ENCODE measurements at regions not wholly inside any gene's neighbourhood (a gene's known extent, or its start where the extent isn't known, plus 50 kb on each side); places are given as distances from the start of the nearest gene placed in this dataset.

DNA sequence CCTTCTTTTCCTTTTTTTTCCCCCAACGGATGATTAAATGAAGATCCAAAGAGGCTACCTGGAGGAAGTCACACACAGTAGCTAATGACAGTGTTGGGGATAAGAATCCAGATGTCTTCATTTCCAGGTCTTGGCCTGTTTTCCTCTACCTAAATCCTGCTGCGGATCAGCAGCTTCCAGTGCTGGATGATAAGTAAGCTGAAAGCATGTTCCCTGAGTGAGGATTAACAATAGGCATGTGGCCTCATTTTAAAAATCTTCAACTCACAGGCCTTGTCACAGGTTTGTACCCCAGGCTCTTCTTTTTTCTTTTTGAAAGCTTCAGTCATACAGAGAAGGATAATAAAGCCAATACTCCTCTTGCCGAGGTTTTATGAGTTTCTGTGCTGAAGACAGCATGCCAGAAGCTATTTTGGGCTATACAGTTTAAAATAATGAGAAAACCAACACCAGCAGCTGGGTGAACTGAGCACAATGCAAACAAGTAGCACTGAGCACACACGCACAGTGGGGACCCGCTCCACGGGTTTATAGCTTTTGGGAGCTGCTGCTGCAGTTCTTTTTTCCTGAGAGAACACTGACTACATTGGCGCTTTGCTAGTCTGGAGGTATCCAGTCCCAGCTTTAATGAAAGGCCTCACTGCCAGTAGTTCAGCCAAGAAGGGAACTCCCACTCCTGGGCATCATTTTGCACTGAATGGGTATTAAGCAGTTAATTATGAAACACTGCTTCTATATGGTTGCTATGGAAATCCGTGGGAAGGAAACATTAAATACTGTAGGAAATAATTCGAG, 184.2 kb upstream of the CTSO start:
- Histone ChIP-seq H3K36me3 (ENCODE audit: insufficient read depth in 1 of 2, low read depth in 1 of 2) (no peaks in the 10 kb centered on the region), H3K27ac (no peak overlapping the region), H3K4me1 (no peaks in the 10 kb centered on the region), H3K27me3 (ENCODE audit: insufficient read depth in 3 of 3, low read length in 2 of 3) (no peaks in the 10 kb centered on the region), H3K9me3 (no peaks in the 10 kb centered on the region), H3K4me3 (no peak overlapping the region)
- no peak for TF ChIP-seq CTCF (IDR thresholded peaks at IDR 0.05)
- WGBS, 3 donors, result 37 to 39% (median 38%) methylated on average over 9 of the region's 9 CpGs
- DNase-seq (no peak), ATAC-seq (no peak)
- intact Hi-C loops (cut with DNase I), result no loop called here

DNA sequence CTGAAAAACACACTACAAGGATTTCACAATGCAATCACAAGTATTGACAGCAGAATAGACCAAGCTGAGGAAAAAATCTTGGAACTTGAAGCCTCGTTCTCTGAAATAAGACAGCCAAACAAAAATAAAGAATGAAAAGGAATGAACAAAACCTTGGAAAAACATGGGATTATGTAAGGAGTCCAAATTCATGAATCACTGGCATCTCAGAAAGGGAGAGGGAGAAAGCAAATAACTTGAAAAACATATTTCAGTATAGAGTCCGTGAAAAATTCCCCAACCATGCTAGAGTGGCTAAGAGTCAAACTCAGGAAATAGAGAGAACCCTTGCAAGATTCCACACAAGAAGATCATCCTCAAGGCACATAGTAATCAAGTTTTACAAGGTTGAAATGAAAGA, 178.5 kb upstream of the CTSO start:
- Histone ChIP-seq H3K4me1 (no peaks in the 10 kb centered on the region), H3K9me3 (no peaks in the 10 kb centered on the region), H3K36me3 (ENCODE audit: insufficient read depth in 1 of 2, low read depth in 1 of 2) (no peaks in the 10 kb centered on the region), H3K27ac (no peak overlapping the region), H3K27me3 (ENCODE audit: insufficient read depth in 3 of 3, low read length in 2 of 3) (no peaks in the 10 kb centered on the region), H3K4me3 (no peak overlapping the region)
- 79 to 93% (median 83%) methylated on average over 2 of the region's 2 CpGs for WGBS, 3 donors
- ATAC-seq (no peak), DNase-seq (no peak)
- intact Hi-C loops (cut with DNase I), result no loop called here
- TF ChIP-seq CTCF (IDR thresholded peaks at IDR 0.05), result no peak

DNA sequence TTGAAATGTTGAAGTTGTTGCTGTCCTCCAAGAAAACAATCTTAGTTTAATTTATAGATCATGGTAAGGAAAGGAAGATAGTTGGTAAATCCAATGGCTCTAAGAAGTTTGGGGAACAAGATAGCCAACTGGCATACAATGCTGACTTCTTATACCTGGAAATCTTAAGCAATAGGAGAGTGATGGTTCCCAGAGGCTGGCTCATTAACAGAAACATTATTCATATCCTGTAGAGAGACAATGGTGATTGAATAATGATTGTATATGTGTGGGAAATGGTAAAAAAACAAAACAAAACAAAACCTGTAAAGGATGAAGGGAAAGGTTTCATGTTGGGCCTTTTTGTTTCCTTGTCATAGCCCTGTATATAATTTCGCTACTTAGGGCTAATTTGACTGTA, 174.9 kb upstream of the CTSO start:
- WGBS, 3 donors, result 36 to 91% (median 54%) methylated on average over 1 of the region's 1 CpG
- intact Hi-C loops (cut with DNase I), result no loop called here
- H3K27me3 ChIP-seq (ENCODE audit: insufficient read depth in 3 of 3, low read length in 2 of 3), result no peaks in the 10 kb centered on the region
- H3K4me3 ChIP-seq, result no peak overlapping the region
- TF ChIP-seq CTCF (IDR thresholded peaks at IDR 0.05), result no peak
- peaks cover 9% of the 10 kb centered on the region for H3K9me3 ChIP-seq
- no peak overlapping the region for H3K27ac ChIP-seq
- H3K4me1 ChIP-seq, result no peaks in the 10 kb centered on the region
- no peak for ATAC-seq
- H3K36me3 ChIP-seq (ENCODE audit: insufficient read depth in 1 of 2, low read depth in 1 of 2), result no peaks in the 10 kb centered on the region
- DNase-seq, result no peak

DNA sequence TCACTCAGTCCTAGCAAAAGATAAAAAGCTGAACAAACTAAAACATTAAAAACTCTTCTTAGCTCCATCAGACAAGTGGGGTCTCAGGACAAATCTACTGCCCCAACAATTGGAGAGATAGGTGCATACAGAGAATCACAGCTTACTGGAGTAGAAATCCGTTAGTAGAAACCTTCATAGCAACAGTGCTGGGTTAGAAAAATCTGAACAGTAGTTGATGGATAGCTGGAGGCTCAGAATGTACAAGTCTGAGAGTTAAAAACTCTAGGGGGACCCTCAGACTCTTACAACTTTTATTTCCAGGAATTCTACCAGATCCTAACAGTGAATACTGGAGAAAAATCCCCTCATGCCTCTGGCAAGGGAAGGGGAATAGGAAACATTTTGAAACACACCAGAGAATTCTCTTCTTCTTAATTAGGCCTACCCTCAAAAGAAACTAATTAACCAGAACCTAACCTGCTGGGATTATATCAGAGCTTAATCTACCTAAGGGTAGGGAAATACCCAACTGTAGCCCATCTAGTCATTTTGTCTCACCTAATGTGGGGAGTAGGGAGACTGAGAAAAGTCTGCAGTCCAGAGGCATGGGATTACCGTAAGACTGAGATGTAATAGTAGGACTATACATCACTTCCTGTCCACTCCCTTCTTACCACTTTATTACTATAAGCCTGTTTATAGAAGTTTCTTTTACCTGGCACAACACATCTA, 165.0 kb upstream of the CTSO start:
- 63 to 85% (median 82%) methylated on average over 2 of the region's 2 CpGs for WGBS, 3 donors

More for the DNA sequence above, 165.0 kb upstream of the CTSO start:
- TF ChIP-seq CTCF (IDR thresholded peaks at IDR 0.05), result no peak
- ATAC-seq, result peak in 1 of 4 donors; percentile 15
- H3K36me3 ChIP-seq (ENCODE audit: insufficient read depth in 1 of 2, low read depth in 1 of 2), result no peaks in the 10 kb centered on the region
- no peak overlapping the region for H3K27ac ChIP-seq
- no peaks in the 10 kb centered on the region for H3K4me1 ChIP-seq
- intact Hi-C loops (cut with DNase I), result no loop called here
- DNase-seq, result no peak
- no peak overlapping the region for H3K4me3 ChIP-seq
- no peaks in the 10 kb centered on the region for H3K9me3 ChIP-seq
- no peaks in the 10 kb centered on the region for H3K27me3 ChIP-seq (ENCODE audit: insufficient read depth in 3 of 3, low read length in 2 of 3)
